Lung (tissue), 11 donors: ENCODE measurements at regions not wholly inside any gene's neighbourhood (a gene's known extent, or its start where the extent isn't known, plus 50 kb on each side); places are given as distances from the start of the nearest gene placed in this dataset.

Experiments used
- ATAC-seq: fragments of 200-7000 bp; cut with Tn5 transposase; one replicate; pipeline ENCODE4 v1.9.1; 2020; ENCODE audit warnings: moderate number of reproducible peaks; ENCODE audit not compliant: insufficient read depth, low FRiP score
- DNase-seq, 3 donors: peaks; one replicate each; pipeline ENCODE4 v3.0.0-alpha.2; 2013 to 2017
- H3K27ac ChIP-seq, 2 donors: one replicate each; pipeline ENCODE4 v1.5.1; 2013; ENCODE audit warnings: mild to moderate bottlenecking in 2 of 2, moderate library complexity in 2 of 2, control low read depth in 1 of 2, inconsistent platforms in 1 of 2, low read depth in 1 of 2, low read length in 1 of 2
- H3K27me3 ChIP-seq, 3 donors: one replicate each; pipeline ENCODE4 v1.5.1; 2013; ENCODE audit warnings: low read length in 2 of 3; ENCODE audit not compliant: control insufficient read depth in 3 of 3, insufficient read depth in 3 of 3
- H3K36me3 ChIP-seq, 4 donors: one replicate each; pipeline ENCODE4 v1.5.1; 2013; ENCODE audit warnings: low read length in 4 of 4, mild to moderate bottlenecking in 1 of 4, moderate library complexity in 1 of 4; ENCODE audit not compliant: control insufficient read depth in 4 of 4, insufficient read depth in 4 of 4
- H3K4me1 ChIP-seq, 5 donors: one replicate each; pipeline ENCODE4 v1.5.1; 2013; ENCODE audit warnings: low read length in 5 of 5, mild to moderate bottlenecking in 2 of 5, moderate library complexity in 1 of 5; ENCODE audit not compliant: control insufficient read depth in 5 of 5, insufficient read depth in 5 of 5
- H3K4me3 ChIP-seq: one replicate; pipeline ENCODE4 v1.5.1; 2013; ENCODE audit warnings: mild to moderate bottlenecking, control low read depth, moderate library complexity
- H3K9ac ChIP-seq, 2 donors: one replicate each; pipeline ENCODE4 v1.5.1; 2013; ENCODE audit warnings: low read length in 2 of 2, control low read depth in 1 of 2; ENCODE audit not compliant: insufficient read depth in 1 of 2
- H3K9me3 ChIP-seq, 4 donors: one replicate each; pipeline ENCODE4 v1.5.1; 2013; ENCODE audit warnings: low read length in 3 of 4, mild to moderate bottlenecking in 1 of 4, moderate library complexity in 1 of 4; ENCODE audit not compliant: control insufficient read depth in 4 of 4, insufficient read depth in 3 of 4
- WGBS, 2 donors: extraction: QIAGEN DNeasy Blood & Tissue Kit; methylation state at CpG; one replicate each; pipeline ENCODE4 v1.1.7; 2013; 5-methylcytosine and 5-hydroxymethylcytosine counted together
- TF ChIP-seq, protein P1 (sequence below): IDR thresholded peaks from 2 replicates; pipeline ENCODE4 v1.5.1; 2012; ENCODE audit warnings: mild to moderate bottlenecking; ENCODE audit errors: control extremely low read depth, extremely low read depth
- donor health status: control.
- donor health status: control.
- donor health status: Bipolar disorder and iron deficiency.
- donor health status: healthy.
- donor health status: DM: yes; HTN: yes; CAD: no.

DNA sequence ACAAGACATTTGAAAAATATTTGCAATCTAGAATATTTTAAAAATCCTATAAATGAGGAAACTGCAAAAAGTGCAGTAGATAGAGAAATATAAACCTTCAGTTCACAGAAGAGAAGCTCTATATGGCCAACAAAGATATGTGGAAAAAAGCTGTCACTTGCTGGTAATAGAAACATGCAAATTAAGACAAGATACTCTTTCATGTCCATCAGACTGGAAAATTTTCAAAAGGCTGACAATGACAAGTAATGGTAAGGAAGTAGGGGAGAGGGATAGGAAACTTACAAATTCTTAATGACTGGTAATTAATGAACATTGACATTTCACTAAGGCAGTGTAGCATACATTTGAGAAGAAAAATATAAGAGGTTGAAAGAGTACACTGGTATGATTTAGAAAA, 147.9 kb downstream of the MRPL39 start:
- H3K9me3 ChIP-seq, result no peaks in the 10 kb centered on the region
- ATAC-seq, result no peak

GRCh38 chr21:25458484-25458883, 148.8 kb downstream of the MRPL39 start:
- no peak for ATAC-seq
- no peaks in the 10 kb centered on the region for H3K36me3 ChIP-seq
- no peaks in the 10 kb centered on the region for H3K27me3 ChIP-seq
- no peak overlapping the region for H3K27ac ChIP-seq
- DNase-seq, result no peak
- 87 to 97% methylated on average over 1 of the region's 1 CpG for WGBS, 2 donors
- no peak overlapping the region for H3K4me3 ChIP-seq
- TF ChIP-seq, protein P1, sequence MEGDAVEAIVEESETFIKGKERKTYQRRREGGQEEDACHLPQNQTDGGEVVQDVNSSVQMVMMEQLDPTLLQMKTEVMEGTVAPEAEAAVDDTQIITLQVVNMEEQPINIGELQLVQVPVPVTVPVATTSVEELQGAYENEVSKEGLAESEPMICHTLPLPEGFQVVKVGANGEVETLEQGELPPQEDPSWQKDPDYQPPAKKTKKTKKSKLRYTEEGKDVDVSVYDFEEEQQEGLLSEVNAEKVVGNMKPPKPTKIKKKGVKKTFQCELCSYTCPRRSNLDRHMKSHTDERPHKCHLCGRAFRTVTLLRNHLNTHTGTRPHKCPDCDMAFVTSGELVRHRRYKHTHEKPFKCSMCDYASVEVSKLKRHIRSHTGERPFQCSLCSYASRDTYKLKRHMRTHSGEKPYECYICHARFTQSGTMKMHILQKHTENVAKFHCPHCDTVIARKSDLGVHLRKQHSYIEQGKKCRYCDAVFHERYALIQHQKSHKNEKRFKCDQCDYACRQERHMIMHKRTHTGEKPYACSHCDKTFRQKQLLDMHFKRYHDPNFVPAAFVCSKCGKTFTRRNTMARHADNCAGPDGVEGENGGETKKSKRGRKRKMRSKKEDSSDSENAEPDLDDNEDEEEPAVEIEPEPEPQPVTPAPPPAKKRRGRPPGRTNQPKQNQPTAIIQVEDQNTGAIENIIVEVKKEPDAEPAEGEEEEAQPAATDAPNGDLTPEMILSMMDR, result no peak
- H3K4me1 ChIP-seq, result peaks cover 0 to 1% (median 0%) of the 10 kb centered on the region in 5 donors
- no peak overlapping the region for H3K9ac ChIP-seq
- no peaks in the 10 kb centered on the region for H3K9me3 ChIP-seq

More for the DNA sequence above, 147.9 kb downstream of the MRPL39 start:
- no peak overlapping the region for H3K9ac ChIP-seq
- no peaks in the 10 kb centered on the region for H3K36me3 ChIP-seq
- H3K4me3 ChIP-seq, result no peak overlapping the region
- no peak for DNase-seq
- no peaks in the 10 kb centered on the region for H3K27me3 ChIP-seq
- H3K4me1 ChIP-seq, result peaks cover 0 to 1% (median 0%) of the 10 kb centered on the region in 5 donors
- no peak overlapping the region for H3K27ac ChIP-seq
- TF ChIP-seq, protein P1, result no peak

GRCh38 chr21:25457946-25458345, 149.3 kb downstream of the MRPL39 start:
- no peak for ATAC-seq
- TF ChIP-seq, protein P1, result no peak
- peaks cover 0 to 1% (median 0%) of the 10 kb centered on the region in 5 donors for H3K4me1 ChIP-seq
- WGBS, 2 donors, result 91 to 95% methylated on average over 5 of the region's 5 CpGs
- H3K9ac ChIP-seq, result no peak overlapping the region
- DNase-seq, result no peak
- no peak overlapping the region for H3K27ac ChIP-seq
- H3K36me3 ChIP-seq, result no peaks in the 10 kb centered on the region
- no peaks in the 10 kb centered on the region for H3K9me3 ChIP-seq
- H3K27me3 ChIP-seq, result no peaks in the 10 kb centered on the region
- H3K4me3 ChIP-seq, result no peak overlapping the region

- Histone ChIP-seq H3K4me3 (no peak overlapping the region), H3K27ac (no peak overlapping the region), H3K27me3 (no peaks in the 10 kb centered on the region), H3K9me3 (no peaks in the 10 kb centered on the region), H3K9ac (no peak overlapping the region), H3K36me3 (no peaks in the 10 kb centered on the region), H3K4me1 (peaks cover 0 to 1% (median 0%) of the 10 kb centered on the region in 5 donors)
- peak; percentile 69 for ATAC-seq
- peak in 2 of 3 donors; percentile 4 to 22 for DNase-seq
- TF ChIP-seq, protein P1, result no peak
- 2 to 5% methylated on average over 1 of the region's 1 CpG for WGBS, 2 donors
Measured at GRCh38 chr21:25457411-25457810, 149.9 kb downstream of the MRPL39 start.
